GM23248 (cell line): ENCODE measurements at regions not wholly inside any gene's neighbourhood (a gene's known extent, or its start where the extent isn't known, plus 50 kb on each side); places are given as distances from the start of the nearest gene placed in this dataset.
A peak's percentile ranks its signal among the peaks of the same experiment; 100 is the strongest.

ENCODE experiments used
- DNase-seq: peaks from one replicate; pipeline ENCODE4 v3.0.0-alpha.2; 2015
- H2AFZ ChIP-seq: fragments of 200-600 bp; sonication (generic); 2 replicates; pipeline ENCODE4 v1.6.1; 2016; ENCODE audit warnings: antibody characterized with exemption
- H3F3A ChIP-seq: fragments of 200-600 bp; sonication (generic); 2 replicates; pipeline ENCODE4 v1.6.1; 2016; ENCODE audit warnings: mild to moderate bottlenecking, antibody characterized with exemption, mixed run types; ENCODE audit not compliant: insufficient read depth
- H3K27ac ChIP-seq: fragments of 200-600 bp; sonication (generic); 2 replicates; pipeline ENCODE4 v1.5.1; 2016; ENCODE audit warnings: mild to moderate bottlenecking
- H3K27me3 ChIP-seq: fragments of 200-600 bp; sonication (generic); replicated peaks from 2 replicates; pipeline ENCODE4 v1.6.1; 2016; ENCODE audit warnings: mild to moderate bottlenecking; ENCODE audit not compliant: insufficient read depth
- H3K36me3 ChIP-seq: fragments of 200-600 bp; sonication (generic); 2 replicates; pipeline ENCODE4 v1.6.1; 2016; ENCODE audit warnings: low read depth, mild to moderate bottlenecking
- H3K4me1 ChIP-seq: fragments of 200-600 bp; sonication (generic); 2 replicates; pipeline ENCODE4 v1.6.1; 2016; ENCODE audit warnings: mild to moderate bottlenecking; ENCODE audit not compliant: insufficient read depth
- H3K4me2 ChIP-seq: fragments of 200-600 bp; sonication (generic); one replicate; pipeline ENCODE4 v1.6.1; 2016; ENCODE audit warnings: mild to moderate bottlenecking; ENCODE audit not compliant: unreplicated experiment
- H3K4me3 ChIP-seq: fragments of 200-600 bp; sonication (generic); 2 replicates; pipeline ENCODE4 v1.5.1; 2016; ENCODE audit warnings: mild to moderate bottlenecking
- H3K79me2 ChIP-seq: fragments of 200-600 bp; sonication (generic); 2 replicates; pipeline ENCODE4 v1.6.1; 2016; ENCODE audit warnings: mild to moderate bottlenecking; ENCODE audit not compliant: insufficient read depth
- H3K9ac ChIP-seq: fragments of 200-600 bp; sonication (generic); 2 replicates; pipeline ENCODE4 v1.6.1; 2016; ENCODE audit warnings: mild to moderate bottlenecking
- H3K9me2 ChIP-seq: fragments of 200-600 bp; sonication (generic); 2 replicates; pipeline ENCODE4 v1.6.1; 2016; ENCODE audit warnings: mixed run types, mild to moderate bottlenecking, moderate library complexity; ENCODE audit not compliant: insufficient read depth
- H3K9me3 ChIP-seq: fragments of 200-600 bp; sonication (generic); one replicate; pipeline ENCODE4 v1.6.1; 2017; ENCODE audit warnings: low read depth
- H4K20me1 ChIP-seq: fragments of 200-600 bp; sonication (generic); 2 replicates; pipeline ENCODE4 v1.6.0; 2016; ENCODE audit not compliant: insufficient read depth
- EZH2 ChIP-seq: fragments of 200-600 bp; sonication (generic); IDR thresholded peaks from 2 replicates; pipeline ENCODE4 v1.6.1; 2018; ENCODE audit warnings: antibody characterized with exemption, mild to moderate bottlenecking; ENCODE audit not compliant: insufficient read depth, poor library complexity, severe bottlenecking
- EZH2phosphoT487 ChIP-seq: fragments of 200-600 bp; sonication (generic); IDR thresholded peaks from 2 replicates; pipeline ENCODE4 v1.6.1; 2018; ENCODE audit warnings: antibody characterized with exemption, moderate library complexity, mild to moderate bottlenecking, low read depth; ENCODE audit not compliant: insufficient read depth
- WGBS, 2 experiments: methylation state at CpG; one replicate each; pipeline ENCODE4 v1.1.6; 2015 to 2017; ENCODE audit warnings: low lambda C conversion rate in 2 of 2, low coverage in 1 of 2; ENCODE audit errors: missing lambda C conversion rate in 2 of 2; 5-methylcytosine and 5-hydroxymethylcytosine counted together
- in situ Hi-C: fragments of 300-500 bp; cut with MboI; formaldehyde crosslinking; loops from 2 replicates; pipeline ENCODE4 v1.15.0; 2020

DNA sequence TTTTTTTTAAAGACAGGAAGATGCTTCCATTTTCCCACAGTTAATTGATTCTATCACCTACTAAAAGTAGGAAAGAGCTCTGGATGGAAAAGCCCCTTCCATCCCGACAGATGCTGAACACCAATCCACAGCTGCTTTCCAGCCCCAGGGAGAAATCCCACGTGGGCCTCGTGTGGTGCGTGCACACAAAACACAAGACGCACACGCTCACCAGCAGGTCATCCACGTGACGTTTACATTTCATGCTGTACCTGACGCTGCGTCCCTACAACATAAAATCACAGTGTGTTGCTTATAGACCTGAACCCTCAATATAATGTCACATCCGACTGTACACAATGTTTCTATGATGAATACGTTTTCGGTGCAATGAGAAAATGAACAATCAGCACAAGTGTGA is 50.2 kb upstream of the DACT2 start:
- Histone ChIP-seq H3K4me2 (no peak overlapping the region), H3K27ac (no peak overlapping the region), H3K79me2 (no peaks in the 10 kb centered on the region), H3K9me2 (no peaks in the 10 kb centered on the region), H3K4me3 (no peak overlapping the region), H3K9me3 (no peaks in the 10 kb centered on the region), H3K9ac (no peak overlapping the region), H3K4me1 (no peaks in the 10 kb centered on the region), H2AFZ (no peak overlapping the region), H3K27me3 (no peaks in the 10 kb centered on the region), H4K20me1 (no peaks in the 10 kb centered on the region), H3F3A (peaks cover 7% of the 10 kb centered on the region; the same call in 1 of the 2 replicates), H3K36me3 (no peaks in the 10 kb centered on the region)
- in situ Hi-C loops = loop anchor here (25.0 kb wide), 1 partner anchor 457 kb away; no protein-coding TSS in a partner anchor
- WGBS, 2 experiments = 57 to 62% methylated on average over 13 of the region's 13 CpGs
- no peak for TF ChIP-seq EZH2phosphoT487
- DNase-seq = no peak

DNA sequence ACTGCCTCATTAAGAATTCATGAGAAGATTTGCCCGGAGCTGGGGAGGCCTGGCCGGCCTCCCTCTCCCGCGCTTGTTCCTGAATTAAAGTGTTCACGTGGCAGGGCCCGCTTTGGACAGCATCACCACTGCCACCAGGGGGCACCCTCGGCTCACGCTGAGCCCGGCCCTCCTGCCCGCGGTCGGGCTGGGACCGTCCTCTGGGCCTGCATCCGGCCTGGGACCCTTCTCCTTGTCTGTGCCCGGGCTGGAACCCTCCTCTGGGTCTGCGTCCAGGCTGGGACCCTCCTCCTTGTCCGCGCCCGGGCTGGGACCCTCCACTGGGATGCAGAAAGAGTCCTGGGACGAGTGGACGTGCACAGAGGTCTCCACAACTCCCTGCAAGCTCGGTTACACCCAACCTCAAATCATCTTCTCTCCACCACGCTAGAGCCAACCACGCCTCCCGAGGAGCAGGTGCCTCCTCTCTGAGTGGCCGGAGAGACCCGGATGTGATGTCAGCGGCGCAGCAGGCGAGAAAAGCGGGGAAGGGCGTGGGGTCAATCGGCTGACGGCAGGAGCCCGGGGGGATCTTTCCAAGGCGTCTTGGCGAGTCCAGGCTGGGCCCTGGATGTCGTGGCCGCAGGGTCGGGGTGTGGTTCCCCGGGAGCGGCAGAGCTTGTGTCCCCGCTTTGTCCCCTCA is 50.9 kb upstream of the DACT2 start:
- in situ Hi-C loops = loop anchor here (25.0 kb wide), 1 partner anchor 458 kb away; no protein-coding TSS in a partner anchor
- no peak overlapping the region for H2AFZ ChIP-seq
- WGBS, 2 experiments = 55% methylated on average over 41 to 43 of the region's 43 CpGs

DNA sequence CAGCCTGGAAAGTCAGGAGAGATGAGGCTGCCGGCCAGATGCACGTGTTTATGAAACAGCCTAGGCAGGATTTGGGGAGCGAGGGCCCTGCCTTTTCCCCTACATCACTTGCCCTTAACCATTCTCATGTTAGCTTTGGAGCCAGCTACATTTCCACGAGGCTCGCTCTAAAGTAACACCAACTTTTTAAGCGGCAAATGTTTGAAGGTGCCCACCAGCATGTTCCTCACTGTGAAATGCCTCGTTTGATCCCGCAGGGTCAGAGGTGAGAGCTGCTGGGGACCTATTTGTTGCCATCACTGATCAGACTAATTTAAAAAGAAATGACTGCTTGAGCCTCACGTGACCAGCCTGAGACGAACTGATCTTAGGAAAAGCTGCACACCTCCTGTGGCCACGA is 51.6 kb upstream of the DACT2 start:
- H3K36me3 ChIP-seq = no peaks in the 10 kb centered on the region
- no peak overlapping the region for H3K4me3 ChIP-seq
- H3K27me3 ChIP-seq = no peaks in the 10 kb centered on the region
- no peak overlapping the region for H3K9ac ChIP-seq
- no peak for DNase-seq
- no peak overlapping the region for H3K4me2 ChIP-seq
- no peaks in the 10 kb centered on the region for H3K9me3 ChIP-seq
- no peaks in the 10 kb centered on the region for H4K20me1 ChIP-seq
- in situ Hi-C loops = loop anchor here (25.0 kb wide), 1 partner anchor 459 kb away; no protein-coding TSS in a partner anchor
- no peak for TF ChIP-seq EZH2
- TF ChIP-seq EZH2phosphoT487 = no peak
- peaks cover 7% of the 10 kb centered on the region; the same call in 1 of the 2 replicates for H3F3A ChIP-seq
- no peak overlapping the region for H2AFZ ChIP-seq
- no peak overlapping the region for H3K27ac ChIP-seq
- no peaks in the 10 kb centered on the region for H3K4me1 ChIP-seq
- no peaks in the 10 kb centered on the region for H3K9me2 ChIP-seq
- 70 to 75% methylated on average over 11 of the region's 11 CpGs for WGBS, 2 experiments
- no peaks in the 10 kb centered on the region for H3K79me2 ChIP-seq

More for the DNA sequence above, 50.9 kb upstream of the DACT2 start:
- Histone ChIP-seq H3K9ac (no peak overlapping the region), H3K36me3 (no peaks in the 10 kb centered on the region), H3K9me3 (no peaks in the 10 kb centered on the region), H3F3A (peaks cover 7% of the 10 kb centered on the region; the same call in 1 of the 2 replicates), H3K9me2 (no peaks in the 10 kb centered on the region), H3K79me2 (no peaks in the 10 kb centered on the region), H3K27me3 (no peaks in the 10 kb centered on the region), H3K27ac (no peak overlapping the region), H3K4me2 (no peak overlapping the region), H3K4me1 (no peaks in the 10 kb centered on the region), H3K4me3 (no peak overlapping the region), H4K20me1 (no peaks in the 10 kb centered on the region)
- TF ChIP-seq EZH2 = no peak
- no peak for TF ChIP-seq EZH2phosphoT487
- DNase-seq = peak; percentile 55

DNA sequence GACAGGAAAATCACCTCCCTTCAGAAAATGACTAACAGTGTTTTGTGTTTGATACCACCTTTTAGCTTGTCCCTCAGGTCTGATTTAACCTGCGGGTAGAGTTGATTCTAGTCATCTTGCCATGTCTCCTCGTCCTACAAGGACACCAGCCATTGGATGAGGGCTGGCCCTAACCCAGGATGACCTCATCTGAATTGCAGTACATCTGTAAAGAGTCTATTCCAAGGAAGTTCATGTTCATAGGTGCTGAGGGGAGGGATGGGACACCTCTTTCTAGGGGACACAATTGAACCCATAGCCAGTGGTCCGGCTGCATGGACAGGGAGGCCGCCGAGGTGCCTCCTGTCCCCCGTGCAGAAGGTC is 52.0 kb upstream of the DACT2 start:
- Histone ChIP-seq H3K4me1 (no peaks in the 10 kb centered on the region), H2AFZ (no peak overlapping the region), H3F3A (peaks cover 7% of the 10 kb centered on the region; the same call in 1 of the 2 replicates), H3K27ac (no peak overlapping the region), H3K36me3 (no peaks in the 10 kb centered on the region), H4K20me1 (no peaks in the 10 kb centered on the region), H3K27me3 (no peaks in the 10 kb centered on the region), H3K79me2 (no peaks in the 10 kb centered on the region), H3K9ac (no peak overlapping the region), H3K4me3 (no peak overlapping the region), H3K9me3 (no peaks in the 10 kb centered on the region), H3K4me2 (no peak overlapping the region), H3K9me2 (no peaks in the 10 kb centered on the region)
- DNase-seq = no peak
- WGBS, 2 experiments = 91 to 92% methylated on average over 6 of the region's 6 CpGs
- no peak for TF ChIP-seq EZH2phosphoT487
- TF ChIP-seq EZH2 = no peak
- in situ Hi-C loops = loop anchor here (25.0 kb wide), 1 partner anchor 459 kb away; no protein-coding TSS in a partner anchor
